ENCODE measurements at regions not wholly inside any gene's neighbourhood (a gene's known extent, or its start where the extent isn't known, plus 50 kb on each side); places are given as distances from the start of the nearest gene placed in this dataset.

- TF ChIP-seq EZH2 (IDR thresholded peaks at IDR 0.05; ENCODE audit: borderline replicate concordance, low read length) (no peak), CTCF (IDR thresholded peaks at IDR 0.05; ENCODE audit: low read length) (no peak)
Observed at GRCh38 chr17:33494151-33494550, 201.1 kb upstream of the ASIC2 start.
